Tibial nerve (tissue), 4 donors: ENCODE measurements at regions not wholly inside any gene's neighbourhood (a gene's known extent, or its start where the extent isn't known, plus 50 kb on each side); places are given as distances from the start of the nearest gene placed in this dataset.

Source experiments
- CTCF ChIP-seq, 5 experiments: fragments of 200-600 bp in 3 of 5; fragments of 450-650 bp in 2 of 5; sonication (generic) in 3 of 5; IDR thresholded peaks; one replicate each; pipeline ENCODE4 v1.5.1; 2016 to 2019; ENCODE audit warnings: antibody characterized with exemption in 5 of 5, mild to moderate bottlenecking in 3 of 5, moderate library complexity in 2 of 5
- EP300 ChIP-seq, 2 donors: sonication (generic); formaldehyde crosslinking; IDR thresholded peaks; one replicate each; pipeline ENCODE4 v1.6.1; 2017; ENCODE audit warnings: antibody characterized with exemption in 2 of 2, mild to moderate bottlenecking in 1 of 2
- POLR2A ChIP-seq, 2 donors: fragments of 450-650 bp; IDR thresholded peaks; one replicate each; pipeline ENCODE4 v1.6.1; 2017; ENCODE audit warnings: antibody characterized with exemption in 2 of 2, mild to moderate bottlenecking in 2 of 2, moderate library complexity in 2 of 2

DNA sequence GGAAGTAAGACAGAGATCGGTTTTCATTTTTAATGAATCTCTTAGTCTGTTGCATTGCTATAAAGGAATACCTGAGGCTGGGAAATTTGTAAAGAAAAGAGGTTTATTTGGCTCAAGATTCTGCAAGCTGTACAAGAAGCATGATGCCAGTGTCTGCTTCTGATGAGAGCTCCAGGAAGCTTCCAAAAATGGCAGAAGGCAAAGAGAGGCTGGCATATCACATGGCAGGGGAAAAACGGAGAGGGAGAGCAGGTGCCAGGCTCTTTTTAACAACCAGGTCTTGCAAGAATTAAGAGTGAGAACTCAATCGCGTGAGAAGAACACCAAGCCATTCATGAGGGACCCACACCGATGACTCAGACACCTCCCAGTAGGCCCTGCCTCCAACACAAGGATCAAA, 125.0 kb upstream of the THSD7A start:
- TF ChIP-seq POLR2A (IDR thresholded peaks at IDR 0.05) = no peak
- no peak for TF ChIP-seq EP300 (IDR thresholded peaks at IDR 0.05)
- TF ChIP-seq CTCF (IDR thresholded peaks at IDR 0.05) = no peak
